Muscle layer of duodenum (tissue), 2 donors: ENCODE measurements at regions not wholly inside any gene's neighbourhood (a gene's known extent, or its start where the extent isn't known, plus 50 kb on each side); places are given as distances from the start of the nearest gene placed in this dataset.
A peak's percentile ranks its signal among the peaks of the same experiment; 100 is the strongest.

Source experiments
- H3K27ac ChIP-seq: one replicate; pipeline ENCODE4 v1.7.0; 2013; ENCODE audit warnings: mild to moderate bottlenecking, low read length
- H3K27me3 ChIP-seq: one replicate; pipeline ENCODE4 v1.7.0; 2013; ENCODE audit warnings: low read depth, mild to moderate bottlenecking, control low read depth, low read length
- H3K36me3 ChIP-seq, 2 donors: one replicate each; pipeline ENCODE4 v1.7.0; 2013; ENCODE audit warnings: low read length in 2 of 2, control low read depth in 1 of 2, mild to moderate bottlenecking in 1 of 2; ENCODE audit not compliant: insufficient read depth in 2 of 2, control insufficient read depth in 1 of 2
- H3K4me1 ChIP-seq, 2 donors: one replicate each; pipeline ENCODE4 v1.7.0; 2013; ENCODE audit warnings: low read length in 2 of 2, mild to moderate bottlenecking in 2 of 2, control low read depth in 1 of 2, moderate library complexity in 1 of 2; ENCODE audit not compliant: insufficient read depth in 2 of 2, control insufficient read depth in 1 of 2
- H3K4me3 ChIP-seq, 2 donors: one replicate each; pipeline ENCODE4 v1.7.0; 2013; ENCODE audit warnings: low read length in 2 of 2, low read depth in 1 of 2, mild to moderate bottlenecking in 1 of 2
- H3K9me3 ChIP-seq, 2 donors: one replicate each; pipeline ENCODE4 v1.7.0; 2013; ENCODE audit warnings: low read length in 2 of 2, control low read depth in 1 of 2, mild to moderate bottlenecking in 1 of 2; ENCODE audit not compliant: control insufficient read depth in 1 of 2
- donor health status: healthy.

- no peaks in the 10 kb centered on the region for H3K36me3 ChIP-seq
- H3K4me1 ChIP-seq: peaks cover 0 to 9% of the 10 kb centered on the region in 2 donors
- no peak overlapping the region for H3K27ac ChIP-seq
- no peaks in the 10 kb centered on the region for H3K27me3 ChIP-seq
- no peak overlapping the region for H3K4me3 ChIP-seq
- no peaks in the 10 kb centered on the region for H3K9me3 ChIP-seq
Measured at GRCh38 chr7:22572292-22572691, 72.3 kb upstream of the STEAP1B start.

GRCh38 chr7:22571766-22572165, 71.8 kb upstream of the STEAP1B start:
- H3K27me3 ChIP-seq: no peaks in the 10 kb centered on the region
- no peak overlapping the region for H3K27ac ChIP-seq
- H3K4me1 ChIP-seq: peaks cover 0 to 6% of the 10 kb centered on the region in 2 donors
- no peaks in the 10 kb centered on the region for H3K9me3 ChIP-seq
- no peaks in the 10 kb centered on the region for H3K36me3 ChIP-seq
- no peak overlapping the region for H3K4me3 ChIP-seq

GRCh38 chr7:22569586-22570321, 69.8 kb upstream of the STEAP1B start:
- H3K36me3 ChIP-seq: no peaks in the 10 kb centered on the region
- H3K4me3 ChIP-seq: no peak overlapping the region
- H3K27ac ChIP-seq: no peak overlapping the region
- H3K4me1 ChIP-seq: peaks cover 9 to 15% of the 10 kb centered on the region in 2 donors
- H3K27me3 ChIP-seq: no peaks in the 10 kb centered on the region
- H3K9me3 ChIP-seq: no peaks in the 10 kb centered on the region

DNA sequence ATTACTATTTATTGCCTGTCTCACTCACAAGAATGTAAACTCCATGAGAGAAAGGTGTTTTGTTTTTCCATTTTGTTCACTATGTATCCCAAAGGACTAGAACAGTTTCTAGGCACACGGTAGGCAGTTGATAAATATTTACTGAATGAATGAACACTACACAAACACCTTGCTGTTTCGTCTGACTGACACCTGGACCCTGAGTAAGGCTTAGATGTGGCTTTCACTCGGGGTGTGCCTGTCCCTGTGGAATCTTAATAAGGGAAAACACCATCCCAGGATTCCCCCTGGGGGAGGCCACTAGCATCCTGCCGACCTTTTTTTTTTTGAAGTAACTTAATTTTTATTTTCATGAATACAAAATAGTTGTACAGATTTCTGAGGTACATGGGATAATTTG, 66.6 kb upstream of the STEAP1B start:
- Histone ChIP-seq H3K27me3 (no peaks in the 10 kb centered on the region), H3K27ac (no peak overlapping the region), H3K4me1 (peaks cover 6 to 21% of the 10 kb centered on the region in 2 donors)

DNA sequence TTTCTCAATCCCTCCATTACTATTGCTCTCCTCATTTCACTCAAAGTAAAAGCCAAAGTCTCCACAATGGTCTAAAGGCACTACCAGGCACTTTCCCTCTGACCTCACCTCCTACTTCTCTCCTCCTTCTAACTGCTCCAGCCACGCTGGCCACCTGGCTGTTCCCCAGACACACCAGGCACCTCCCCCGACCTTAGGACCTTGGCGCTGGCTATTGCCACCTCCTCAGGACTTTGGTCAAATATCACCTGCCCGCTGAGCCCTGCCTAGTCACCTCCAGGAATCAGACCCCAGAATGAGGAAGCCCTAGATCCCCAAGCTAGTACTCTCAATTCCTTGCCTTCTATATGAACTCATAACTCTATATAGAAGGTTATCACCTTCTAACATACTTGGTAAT, 66.2 kb upstream of the STEAP1B start:
- H3K4me3 ChIP-seq: no peak overlapping the region
- no peaks in the 10 kb centered on the region for H3K36me3 ChIP-seq
- H3K9me3 ChIP-seq: no peaks in the 10 kb centered on the region
- H3K27me3 ChIP-seq: no peaks in the 10 kb centered on the region
- no peak overlapping the region for H3K27ac ChIP-seq
- H3K4me1 ChIP-seq: peaks cover 9 to 23% of the 10 kb centered on the region in 2 donors

More for the DNA sequence above, 66.6 kb upstream of the STEAP1B start:
- Histone ChIP-seq H3K36me3 (no peaks in the 10 kb centered on the region), H3K9me3 (no peaks in the 10 kb centered on the region), H3K4me3 (no peak overlapping the region)

GRCh38 chr7:22565315-22565811, 65.4 kb upstream of the STEAP1B start:
- no peak overlapping the region for H3K27ac ChIP-seq
- no peaks in the 10 kb centered on the region for H3K36me3 ChIP-seq
- no peaks in the 10 kb centered on the region for H3K27me3 ChIP-seq
- H3K9me3 ChIP-seq: no peaks in the 10 kb centered on the region
- H3K4me3 ChIP-seq: no peak overlapping the region
- peaks cover 13 to 23% of the 10 kb centered on the region in 2 donors for H3K4me1 ChIP-seq

- no peaks in the 10 kb centered on the region for H3K27me3 ChIP-seq
- peaks cover 13 to 23% of the 10 kb centered on the region in 2 donors for H3K4me1 ChIP-seq
- H3K36me3 ChIP-seq: no peaks in the 10 kb centered on the region
- H3K27ac ChIP-seq: no peak overlapping the region
- H3K9me3 ChIP-seq: no peaks in the 10 kb centered on the region
- no peak overlapping the region for H3K4me3 ChIP-seq
Measured at GRCh38 chr7:22564511-22565045, 64.6 kb upstream of the STEAP1B start.

DNA sequence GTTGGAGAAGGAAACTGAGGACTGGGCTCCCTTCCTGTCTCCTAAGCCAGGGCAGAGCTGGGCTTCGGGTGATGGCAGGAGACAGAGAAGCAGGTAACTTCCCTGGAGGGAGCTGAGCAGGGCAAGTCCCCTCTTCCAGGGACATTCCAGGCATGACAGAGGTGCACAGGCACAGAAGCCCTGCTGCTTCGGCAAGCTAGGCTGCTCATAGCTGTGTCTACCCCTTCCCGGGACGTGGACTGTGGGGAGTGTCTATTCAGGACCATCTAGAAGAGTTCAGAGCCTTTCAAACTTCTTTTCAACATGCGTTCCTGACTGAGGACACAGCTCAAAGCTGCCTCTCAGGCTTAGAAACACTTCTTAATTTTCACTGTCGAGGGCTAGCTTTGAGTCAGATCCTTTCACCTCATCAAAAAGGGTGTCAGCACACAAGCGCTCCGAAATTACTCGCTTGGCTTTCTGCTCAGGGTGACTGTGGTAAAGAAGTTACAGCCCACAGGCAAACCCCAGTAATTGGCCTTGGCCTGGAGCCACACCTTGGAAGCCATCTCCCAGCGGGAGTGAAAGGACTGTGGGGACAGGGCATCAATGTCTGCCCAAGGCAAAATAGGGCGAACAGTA, 63.7 kb upstream of the STEAP1B start:
- peak overlapping the region; percentile 12 for H3K27ac ChIP-seq
- no peaks in the 10 kb centered on the region for H3K27me3 ChIP-seq
- no peaks in the 10 kb centered on the region for H3K9me3 ChIP-seq
- peak overlapping the region in 1 of 2 donors; percentile 40 for H3K4me3 ChIP-seq
- no peaks in the 10 kb centered on the region for H3K36me3 ChIP-seq
- H3K4me1 ChIP-seq: peaks cover 13 to 23% of the 10 kb centered on the region in 2 donors

DNA sequence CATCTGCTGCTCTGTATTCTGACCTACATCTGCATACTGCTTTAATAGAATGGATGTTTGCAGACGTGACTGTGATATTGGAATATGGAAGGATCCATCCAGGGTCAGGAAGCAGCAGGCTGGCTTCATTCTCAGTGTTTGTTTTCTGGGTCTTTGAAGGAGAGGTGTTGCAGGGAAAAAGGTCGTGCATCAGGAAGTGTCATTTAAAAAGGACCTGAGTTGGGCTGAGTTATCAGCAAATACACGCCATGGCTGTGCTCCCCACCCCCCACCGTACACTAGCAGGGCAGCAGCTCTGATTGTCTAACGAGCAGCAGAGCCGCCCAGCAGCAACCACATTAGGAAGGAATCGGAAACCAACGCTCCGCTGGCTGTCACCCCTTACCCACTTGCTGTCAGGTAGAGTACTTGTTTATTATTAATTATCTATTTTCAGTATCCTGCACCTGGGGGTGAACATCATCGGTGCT, 63.1 kb upstream of the STEAP1B start:
- H3K27ac ChIP-seq: peak overlapping the region; percentile 12
- H3K27me3 ChIP-seq: no peaks in the 10 kb centered on the region
- peak overlapping the region in 1 of 2 donors; percentile 40 for H3K4me3 ChIP-seq
- no peaks in the 10 kb centered on the region for H3K36me3 ChIP-seq
- peaks cover 13 to 23% of the 10 kb centered on the region in 2 donors for H3K4me1 ChIP-seq
- no peaks in the 10 kb centered on the region for H3K9me3 ChIP-seq

DNA sequence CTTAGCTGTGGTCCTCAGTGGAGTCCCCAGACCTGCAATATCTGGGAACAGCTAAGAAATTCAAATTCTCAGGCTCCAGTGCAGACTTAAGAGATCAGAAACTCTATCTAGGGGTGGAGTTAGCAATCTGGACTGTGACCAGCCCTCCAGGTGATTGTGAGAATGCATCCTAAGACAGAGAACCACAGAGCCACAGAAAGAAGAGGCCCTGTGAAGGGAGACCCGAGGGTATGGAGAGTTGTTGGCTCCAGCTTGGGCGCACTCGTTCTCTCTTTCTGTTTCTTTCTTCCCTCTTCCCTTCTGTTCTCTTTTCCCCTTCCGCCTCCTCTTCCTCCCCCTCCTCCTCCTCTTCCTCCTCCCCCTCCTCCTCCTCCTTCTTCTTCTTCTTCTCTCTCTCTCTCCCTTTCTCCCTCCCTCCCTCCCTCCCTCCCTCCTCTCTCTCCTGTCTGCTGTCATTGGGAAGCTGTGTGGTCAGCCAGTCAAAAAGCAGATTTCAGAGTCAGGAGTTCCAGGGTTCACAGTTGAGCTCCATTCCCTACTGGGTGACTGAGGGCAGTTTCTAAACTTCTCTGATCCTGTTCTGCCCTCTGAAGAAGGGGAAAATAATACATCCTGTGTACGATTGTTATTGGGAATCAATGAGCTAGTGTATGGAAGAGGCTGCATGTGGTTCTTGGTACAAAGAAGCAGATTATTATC, 62.1 kb upstream of the STEAP1B start:
- H3K9me3 ChIP-seq: no peaks in the 10 kb centered on the region
- peaks cover 13 to 23% of the 10 kb centered on the region in 2 donors for H3K4me1 ChIP-seq
- no peak overlapping the region for H3K4me3 ChIP-seq
- peak overlapping the region; percentile 64 for H3K27ac ChIP-seq
- H3K27me3 ChIP-seq: no peaks in the 10 kb centered on the region
- no peaks in the 10 kb centered on the region for H3K36me3 ChIP-seq

GRCh38 chr7:22561321-22561811, 61.4 kb upstream of the STEAP1B start:
- Histone ChIP-seq H3K9me3 (no peaks in the 10 kb centered on the region), H3K4me3 (no peak overlapping the region), H3K27ac (peak overlapping the region; percentile 64), H3K27me3 (peaks cover 5% of the 10 kb centered on the region), H3K4me1 (peaks cover 13 to 23% of the 10 kb centered on the region in 2 donors), H3K36me3 (no peaks in the 10 kb centered on the region)
